ENCODE measurements at regions not wholly inside any gene's neighbourhood (a gene's known extent, or its start where the extent isn't known, plus 50 kb on each side); places are given as distances from the start of the nearest gene placed in this dataset.

DNA sequence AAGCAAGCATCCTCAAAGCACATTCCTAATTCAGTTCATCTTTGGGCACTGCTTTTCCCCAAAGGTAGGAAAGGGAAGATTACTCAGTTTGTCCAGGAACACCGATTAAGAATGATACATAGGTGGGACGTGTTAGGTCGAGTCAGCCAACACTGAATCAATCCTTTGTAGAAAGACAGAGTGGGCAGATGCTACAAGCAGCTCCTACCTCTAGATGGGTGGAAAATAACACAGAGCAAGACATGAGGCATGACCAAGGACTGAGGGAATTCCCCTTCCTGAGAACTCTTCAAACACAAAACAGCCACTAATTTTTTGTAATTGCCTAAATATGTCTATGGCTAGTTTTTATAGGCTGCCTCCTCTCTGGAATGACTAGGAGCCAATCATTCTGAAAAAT, 331.7 kb downstream of the HNRNPD start:
- no peak overlapping the region for H3K27ac Mint-ChIP-seq
- H3K9me3 Mint-ChIP-seq = no peaks in the 10 kb centered on the region
- no peak for DNase-seq (ENCODE audit: low spot score in 2 of 2, unreplicated experiment in 2 of 2)
- no peak overlapping the region for H3K4me3 Mint-ChIP-seq
- H3K27me3 Mint-ChIP-seq (ENCODE audit: low read depth) = peaks cover 83% of the 10 kb centered on the region
- H3K4me1 Mint-ChIP-seq = peaks cover 10% of the 10 kb centered on the region
- TF ChIP-seq, protein P1, sequence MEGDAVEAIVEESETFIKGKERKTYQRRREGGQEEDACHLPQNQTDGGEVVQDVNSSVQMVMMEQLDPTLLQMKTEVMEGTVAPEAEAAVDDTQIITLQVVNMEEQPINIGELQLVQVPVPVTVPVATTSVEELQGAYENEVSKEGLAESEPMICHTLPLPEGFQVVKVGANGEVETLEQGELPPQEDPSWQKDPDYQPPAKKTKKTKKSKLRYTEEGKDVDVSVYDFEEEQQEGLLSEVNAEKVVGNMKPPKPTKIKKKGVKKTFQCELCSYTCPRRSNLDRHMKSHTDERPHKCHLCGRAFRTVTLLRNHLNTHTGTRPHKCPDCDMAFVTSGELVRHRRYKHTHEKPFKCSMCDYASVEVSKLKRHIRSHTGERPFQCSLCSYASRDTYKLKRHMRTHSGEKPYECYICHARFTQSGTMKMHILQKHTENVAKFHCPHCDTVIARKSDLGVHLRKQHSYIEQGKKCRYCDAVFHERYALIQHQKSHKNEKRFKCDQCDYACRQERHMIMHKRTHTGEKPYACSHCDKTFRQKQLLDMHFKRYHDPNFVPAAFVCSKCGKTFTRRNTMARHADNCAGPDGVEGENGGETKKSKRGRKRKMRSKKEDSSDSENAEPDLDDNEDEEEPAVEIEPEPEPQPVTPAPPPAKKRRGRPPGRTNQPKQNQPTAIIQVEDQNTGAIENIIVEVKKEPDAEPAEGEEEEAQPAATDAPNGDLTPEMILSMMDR (IDR thresholded peaks at IDR 0.05; ENCODE audit: unreplicated experiment) = no peak
- no peaks in the 10 kb centered on the region for H3K36me3 Mint-ChIP-seq

DNA sequence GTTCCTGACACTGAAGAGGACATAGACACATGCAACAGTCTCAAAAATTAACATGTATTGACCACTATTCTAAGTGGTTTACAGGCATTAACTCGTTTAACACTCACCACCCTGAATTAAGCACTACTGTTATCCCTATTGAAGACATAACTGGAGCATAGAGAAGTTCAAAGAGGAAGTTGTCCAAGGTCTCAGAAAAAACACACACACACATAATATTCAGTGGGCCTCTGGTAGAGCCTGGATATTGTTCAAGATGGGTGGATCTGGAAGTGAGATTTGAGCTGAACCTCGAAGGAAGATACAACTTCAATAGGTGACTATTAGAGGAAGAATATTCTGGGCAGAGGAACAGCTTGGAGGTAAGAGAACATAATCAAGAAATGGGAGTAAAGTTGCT, 334.9 kb downstream of the HNRNPD start:
- H3K9me3 Mint-ChIP-seq = no peaks in the 10 kb centered on the region
- no peak for DNase-seq (ENCODE audit: low spot score in 2 of 2, unreplicated experiment in 2 of 2)
- no peak overlapping the region for H3K27ac Mint-ChIP-seq
- H3K4me3 Mint-ChIP-seq = no peak overlapping the region
- H3K4me1 Mint-ChIP-seq = peaks cover 10% of the 10 kb centered on the region
- TF ChIP-seq, protein P1 (IDR thresholded peaks at IDR 0.05; ENCODE audit: unreplicated experiment) = no peak
- H3K36me3 Mint-ChIP-seq = no peaks in the 10 kb centered on the region
- peaks cover 76% of the 10 kb centered on the region for H3K27me3 Mint-ChIP-seq (ENCODE audit: low read depth)

DNA sequence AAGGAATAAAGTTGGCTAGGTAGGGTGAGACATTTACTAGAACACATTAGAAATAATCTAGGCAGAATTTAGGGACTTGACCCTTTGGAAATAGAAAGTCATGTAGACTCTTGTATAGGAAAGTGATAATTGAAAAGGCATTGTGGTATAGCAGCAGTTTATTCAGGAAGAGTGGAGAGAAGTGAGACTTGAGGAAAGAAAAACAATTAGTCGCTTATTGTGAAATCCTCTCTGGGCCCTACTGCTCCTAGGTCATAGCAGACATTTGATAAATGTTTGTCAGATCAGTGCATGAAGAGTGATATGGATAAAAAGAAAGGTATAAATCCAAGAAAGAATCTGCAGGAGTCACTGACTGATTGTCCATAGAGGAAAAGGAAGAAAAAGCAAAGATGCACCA, 337.6 kb downstream of the HNRNPD start:
- Mint-ChIP-seq H3K4me3 (no peak overlapping the region), H3K9me3 (no peaks in the 10 kb centered on the region)

DNA sequence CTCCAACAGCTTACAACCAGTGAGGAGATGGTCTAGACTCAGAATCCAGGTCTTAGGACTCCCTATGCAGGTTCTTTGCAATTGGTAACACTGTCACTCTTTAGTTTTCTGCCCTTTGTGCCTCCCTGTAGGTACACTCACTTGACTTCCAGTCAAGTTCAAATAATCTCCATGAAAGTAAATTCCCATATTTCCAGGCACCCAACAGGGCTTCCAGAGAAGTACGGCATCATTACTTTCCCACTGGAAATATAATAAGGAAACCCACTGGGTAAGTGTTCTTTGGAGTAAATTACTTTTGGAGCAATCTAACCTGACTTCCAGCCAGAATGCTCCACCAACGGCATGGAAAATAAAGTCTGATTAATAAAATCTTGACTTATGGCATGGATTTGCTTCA, 338.9 kb downstream of the HNRNPD start:
- no peaks in the 10 kb centered on the region for H3K9me3 Mint-ChIP-seq

More for the DNA sequence above, 337.6 kb downstream of the HNRNPD start:
- TF ChIP-seq, protein P1 (IDR thresholded peaks at IDR 0.05; ENCODE audit: unreplicated experiment) = no peak
- no peak for DNase-seq (ENCODE audit: low spot score in 2 of 2, unreplicated experiment in 2 of 2)
- H3K36me3 Mint-ChIP-seq = no peaks in the 10 kb centered on the region
- H3K27ac Mint-ChIP-seq = no peak overlapping the region
- H3K27me3 Mint-ChIP-seq (ENCODE audit: low read depth) = peaks cover 61% of the 10 kb centered on the region
- no peaks in the 10 kb centered on the region for H3K4me1 Mint-ChIP-seq

DNA sequence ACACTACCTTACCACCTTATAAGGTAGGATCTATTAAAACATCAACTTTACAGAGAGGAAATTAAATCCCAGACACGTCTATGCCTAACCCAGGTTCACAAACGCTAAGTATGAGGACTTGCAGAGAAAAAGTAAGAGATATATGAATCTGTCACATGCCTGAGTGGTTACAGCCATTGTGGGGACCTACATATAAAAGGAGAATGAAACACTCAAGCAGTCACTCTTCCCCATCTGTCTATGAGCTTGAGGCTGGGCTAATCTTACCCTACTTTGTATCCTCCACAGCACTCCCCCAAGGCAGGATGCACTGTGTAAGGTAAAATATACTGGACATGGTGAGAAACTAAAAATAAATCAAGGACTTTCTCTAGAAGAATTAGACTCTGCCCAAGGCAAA, 339.9 kb downstream of the HNRNPD start:
- H3K4me1 Mint-ChIP-seq = no peaks in the 10 kb centered on the region
- H3K4me3 Mint-ChIP-seq = no peak overlapping the region
- H3K27me3 Mint-ChIP-seq (ENCODE audit: low read depth) = peaks cover 49% of the 10 kb centered on the region
- no peaks in the 10 kb centered on the region for H3K36me3 Mint-ChIP-seq
- TF ChIP-seq, protein P1 (IDR thresholded peaks at IDR 0.05; ENCODE audit: unreplicated experiment) = no peak
- H3K9me3 Mint-ChIP-seq = no peaks in the 10 kb centered on the region
- no peak for DNase-seq (ENCODE audit: low spot score in 2 of 2, unreplicated experiment in 2 of 2)
- H3K27ac Mint-ChIP-seq = no peak overlapping the region

More for the DNA sequence above, 338.9 kb downstream of the HNRNPD start:
- H3K27me3 Mint-ChIP-seq (ENCODE audit: low read depth) = peaks cover 49% of the 10 kb centered on the region
- TF ChIP-seq, protein P1 (IDR thresholded peaks at IDR 0.05; ENCODE audit: unreplicated experiment) = no peak
- H3K36me3 Mint-ChIP-seq = no peaks in the 10 kb centered on the region
- H3K4me1 Mint-ChIP-seq = no peaks in the 10 kb centered on the region
- H3K4me3 Mint-ChIP-seq = no peak overlapping the region
- no peak overlapping the region for H3K27ac Mint-ChIP-seq
- no peak for DNase-seq (ENCODE audit: low spot score in 2 of 2, unreplicated experiment in 2 of 2)

DNA sequence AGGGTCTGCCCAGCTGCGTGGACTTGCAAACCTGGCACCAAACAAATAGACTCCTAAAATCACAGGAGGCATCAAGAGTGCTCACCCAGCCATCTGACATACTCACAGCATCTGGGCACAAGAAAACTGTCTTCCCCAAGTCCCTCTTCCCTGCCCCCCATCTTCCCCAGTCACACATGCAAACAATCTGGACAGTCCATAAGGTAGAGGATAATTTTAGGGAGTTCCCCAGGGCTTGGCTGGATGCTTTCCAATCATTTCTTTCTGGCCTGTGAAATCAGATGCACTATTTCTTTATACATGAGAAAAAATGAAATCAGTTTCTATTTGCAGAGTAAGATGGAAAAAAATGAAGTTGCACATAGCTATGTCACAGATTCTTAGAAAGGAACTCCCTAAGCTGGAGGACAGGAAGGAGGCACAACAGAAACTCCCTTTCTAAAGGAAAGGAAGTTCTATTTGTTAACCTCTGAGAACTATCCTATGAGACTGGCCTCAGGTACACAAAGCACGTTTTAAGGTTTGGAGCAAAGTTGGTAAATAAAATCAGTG, 342.3 kb downstream of the HNRNPD start:
- no peak for DNase-seq (ENCODE audit: low spot score in 2 of 2, unreplicated experiment in 2 of 2)
- H3K27ac Mint-ChIP-seq = no peak overlapping the region
- H3K4me1 Mint-ChIP-seq = no peaks in the 10 kb centered on the region
- H3K36me3 Mint-ChIP-seq = no peaks in the 10 kb centered on the region
- TF ChIP-seq, protein P1 (IDR thresholded peaks at IDR 0.05; ENCODE audit: unreplicated experiment) = no peak
- no peak overlapping the region for H3K4me3 Mint-ChIP-seq
- H3K9me3 Mint-ChIP-seq = no peaks in the 10 kb centered on the region
- H3K27me3 Mint-ChIP-seq (ENCODE audit: low read depth) = peaks cover 47% of the 10 kb centered on the region
